Kidney (tissue), 13 donors: ENCODE measurements at regions not wholly inside any gene's neighbourhood (a gene's known extent, or its start where the extent isn't known, plus 50 kb on each side); places are given as distances from the start of the nearest gene placed in this dataset.

ENCODE experiments used
- DNase-seq, 5 donors: peaks; one replicate each; pipeline ENCODE4 v3.0.0-alpha.2; 2013 to 2020
- FAIRE-seq: peaks from 2 replicates; lab custom pipeline; 2012; peaks lifted over from hg19 to GRCh38; lab: Jason Lieb, UNC
- H3K27ac ChIP-seq, 2 donors: one replicate each; pipeline ENCODE4 v1.7.0; 2013; ENCODE audit warnings: low read depth in 2 of 2, low read length in 2 of 2, inconsistent platforms in 1 of 2
- H3K27me3 ChIP-seq: one replicate; pipeline ENCODE4 v1.7.1; 2013; ENCODE audit warnings: low read length, inconsistent platforms; ENCODE audit not compliant: control insufficient read depth, insufficient read depth
- H3K36me3 ChIP-seq, 3 donors: one replicate each; pipeline versions ENCODE4 v1.7.0 to v1.7.1; 2013; ENCODE audit warnings: low read length in 3 of 3, control low read depth in 1 of 3, inconsistent platforms in 1 of 3; ENCODE audit not compliant: insufficient read depth in 3 of 3, control insufficient read depth in 2 of 3
- H3K4me1 ChIP-seq, 3 donors: one replicate each; pipeline versions ENCODE4 v1.7.0 to v1.7.1; 2013; ENCODE audit warnings: low read length in 3 of 3, inconsistent platforms in 1 of 3, low read depth in 1 of 3; ENCODE audit not compliant: control insufficient read depth in 2 of 3, insufficient read depth in 2 of 3
- H3K4me3 ChIP-seq, 3 donors: one replicate each; pipeline versions ENCODE4 v1.7.0 to v1.8.1; 2013; ENCODE audit warnings: low read length in 3 of 3, control low read depth in 1 of 3, inconsistent platforms in 1 of 3
- H3K9ac ChIP-seq, 3 donors: one replicate each; pipeline versions ENCODE4 v1.7.0 to v1.7.1; 2013; ENCODE audit warnings: low read length in 3 of 3, control low read depth in 1 of 3, inconsistent platforms in 1 of 3
- H3K9me3 ChIP-seq, 3 donors: one replicate each; pipeline versions ENCODE4 v1.7.0 to v1.7.1; 2013; ENCODE audit warnings: low read length in 3 of 3, control low read depth in 1 of 3, inconsistent platforms in 1 of 3; ENCODE audit not compliant: control insufficient read depth in 2 of 3, insufficient read depth in 1 of 3
- intact Hi-C: fragments of 100-400 bp; cut with DNase I; formaldehyde crosslinking; loops from one replicate; pipeline ENCODE4 v1.11.1; 2022
- TF ChIP-seq, protein P1 (sequence below): IDR thresholded peaks from 3 replicates; pipeline ENCODE4 v1.5.1; 2012; ENCODE audit warnings: mild to moderate bottlenecking, moderate library complexity, borderline replicate concordance; ENCODE audit not compliant: insufficient read depth; ENCODE audit errors: extremely low read depth
- donor health status: control.
- donor health status: control.
- donor health status: control.
- donor health status: control.
- donor health status: control.
- donor health status: DM: yes; HTN: yes; CAD: no.
- donor health status: Normal renal cell carcinoma (clear cell type).

GRCh38 chr9:737400-738120 lies 103.9 kb upstream of the DMRT1 start:
- no peak for DNase-seq
- Histone ChIP-seq H3K9me3 (no peaks in the 10 kb centered on the region), H3K36me3 (peaks cover 0 to 77% (median 55%) of the 10 kb centered on the region in 3 donors), H3K4me1 (peaks cover 0 to 2% (median 0%) of the 10 kb centered on the region in 3 donors), H3K9ac (no peak overlapping the region), H3K4me3 (no peak overlapping the region), H3K27me3 (no peaks in the 10 kb centered on the region), H3K27ac (no peak overlapping the region)
- intact Hi-C loops, result no loop called here
- TF ChIP-seq, protein P1, sequence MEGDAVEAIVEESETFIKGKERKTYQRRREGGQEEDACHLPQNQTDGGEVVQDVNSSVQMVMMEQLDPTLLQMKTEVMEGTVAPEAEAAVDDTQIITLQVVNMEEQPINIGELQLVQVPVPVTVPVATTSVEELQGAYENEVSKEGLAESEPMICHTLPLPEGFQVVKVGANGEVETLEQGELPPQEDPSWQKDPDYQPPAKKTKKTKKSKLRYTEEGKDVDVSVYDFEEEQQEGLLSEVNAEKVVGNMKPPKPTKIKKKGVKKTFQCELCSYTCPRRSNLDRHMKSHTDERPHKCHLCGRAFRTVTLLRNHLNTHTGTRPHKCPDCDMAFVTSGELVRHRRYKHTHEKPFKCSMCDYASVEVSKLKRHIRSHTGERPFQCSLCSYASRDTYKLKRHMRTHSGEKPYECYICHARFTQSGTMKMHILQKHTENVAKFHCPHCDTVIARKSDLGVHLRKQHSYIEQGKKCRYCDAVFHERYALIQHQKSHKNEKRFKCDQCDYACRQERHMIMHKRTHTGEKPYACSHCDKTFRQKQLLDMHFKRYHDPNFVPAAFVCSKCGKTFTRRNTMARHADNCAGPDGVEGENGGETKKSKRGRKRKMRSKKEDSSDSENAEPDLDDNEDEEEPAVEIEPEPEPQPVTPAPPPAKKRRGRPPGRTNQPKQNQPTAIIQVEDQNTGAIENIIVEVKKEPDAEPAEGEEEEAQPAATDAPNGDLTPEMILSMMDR, result no peak
- no peak for FAIRE-seq

- intact Hi-C loops, result no loop called here
- Histone ChIP-seq H3K27me3 (no peaks in the 10 kb centered on the region), H3K9me3 (no peaks in the 10 kb centered on the region), H3K4me1 (peaks cover 0 to 2% (median 0%) of the 10 kb centered on the region in 3 donors), H3K9ac (no peak overlapping the region), H3K27ac (no peak overlapping the region), H3K4me3 (no peak overlapping the region), H3K36me3 (peaks cover 0 to 79% (median 57%) of the 10 kb centered on the region in 3 donors)
- TF ChIP-seq, protein P1, result no peak
- FAIRE-seq (no peak), DNase-seq (no peak)
Observed at GRCh38 chr9:738209-738915, 103.1 kb upstream of the DMRT1 start.

- no peak overlapping the region for H3K9ac ChIP-seq
- FAIRE-seq (no peak), DNase-seq (no peak)
- intact Hi-C loops, result no loop called here
- H3K9me3 ChIP-seq, result no peaks in the 10 kb centered on the region
- H3K27me3 ChIP-seq, result no peaks in the 10 kb centered on the region
- TF ChIP-seq, protein P1, result no peak
- no peak overlapping the region for H3K27ac ChIP-seq
- peaks cover 0 to 79% (median 56%) of the 10 kb centered on the region in 3 donors for H3K36me3 ChIP-seq
- H3K4me3 ChIP-seq, result no peak overlapping the region
- H3K4me1 ChIP-seq, result peaks cover 0 to 2% (median 2%) of the 10 kb centered on the region in 3 donors
Observed at GRCh38 chr9:739362-739761, 102.1 kb upstream of the DMRT1 start.
